ENCODE measurements at regions not wholly inside any gene's neighbourhood (a gene's known extent, or its start where the extent isn't known, plus 50 kb on each side); places are given as distances from the start of the nearest gene placed in this dataset.

DNA sequence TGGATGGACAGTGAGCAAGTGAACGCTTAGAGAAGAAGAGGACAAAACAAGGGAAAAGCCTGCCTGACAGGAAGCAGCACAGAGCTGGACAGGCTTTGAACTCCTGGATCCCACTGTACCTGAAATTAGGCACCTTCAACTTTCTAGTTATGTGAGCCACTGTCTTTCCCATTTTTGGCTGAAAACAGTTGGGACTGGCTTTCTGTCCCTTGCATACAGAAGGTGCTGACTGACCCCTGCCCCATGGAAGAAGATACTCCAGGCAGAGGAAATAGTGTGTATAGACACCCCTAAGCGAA is 122.8 kb downstream of the CEBPB start:
- TF ChIP-seq, protein P1, sequence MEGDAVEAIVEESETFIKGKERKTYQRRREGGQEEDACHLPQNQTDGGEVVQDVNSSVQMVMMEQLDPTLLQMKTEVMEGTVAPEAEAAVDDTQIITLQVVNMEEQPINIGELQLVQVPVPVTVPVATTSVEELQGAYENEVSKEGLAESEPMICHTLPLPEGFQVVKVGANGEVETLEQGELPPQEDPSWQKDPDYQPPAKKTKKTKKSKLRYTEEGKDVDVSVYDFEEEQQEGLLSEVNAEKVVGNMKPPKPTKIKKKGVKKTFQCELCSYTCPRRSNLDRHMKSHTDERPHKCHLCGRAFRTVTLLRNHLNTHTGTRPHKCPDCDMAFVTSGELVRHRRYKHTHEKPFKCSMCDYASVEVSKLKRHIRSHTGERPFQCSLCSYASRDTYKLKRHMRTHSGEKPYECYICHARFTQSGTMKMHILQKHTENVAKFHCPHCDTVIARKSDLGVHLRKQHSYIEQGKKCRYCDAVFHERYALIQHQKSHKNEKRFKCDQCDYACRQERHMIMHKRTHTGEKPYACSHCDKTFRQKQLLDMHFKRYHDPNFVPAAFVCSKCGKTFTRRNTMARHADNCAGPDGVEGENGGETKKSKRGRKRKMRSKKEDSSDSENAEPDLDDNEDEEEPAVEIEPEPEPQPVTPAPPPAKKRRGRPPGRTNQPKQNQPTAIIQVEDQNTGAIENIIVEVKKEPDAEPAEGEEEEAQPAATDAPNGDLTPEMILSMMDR (IDR thresholded peaks at IDR 0.05; ENCODE audit: low read depth, low read length, missing control alignments), result no peak
- no peak overlapping the region for H3K27ac ChIP-seq
- no peak overlapping the region for H3K4me3 ChIP-seq (ENCODE audit: low read depth, low read length)
- in situ Hi-C loops (cut with HindIII; ENCODE audit: low pct_ligation_motif_present, low sequenced_read_pairs), result no loop called here
- no peak for DNase-seq
- H3K36me3 ChIP-seq (replicated peaks), result no peaks in the 10 kb centered on the region
- no peaks in the 10 kb centered on the region for H3K27me3 ChIP-seq (replicated peaks)

- in situ Hi-C loops (cut with HindIII; ENCODE audit: low pct_ligation_motif_present, low sequenced_read_pairs), result no loop called here
- DNase-seq, result no peak
- Histone ChIP-seq H3K27me3 (replicated peaks) (no peaks in the 10 kb centered on the region), H3K27ac (no peak overlapping the region), H3K4me3 (ENCODE audit: low read depth, low read length) (no peak overlapping the region), H3K36me3 (replicated peaks) (no peaks in the 10 kb centered on the region)
- TF ChIP-seq, protein P1 (IDR thresholded peaks at IDR 0.05; ENCODE audit: low read depth, low read length, missing control alignments), result no peak
Observed at GRCh38 chr20:50313827-50314677, 123.4 kb downstream of the CEBPB start.

GRCh38 chr20:50314678-50315335 is 124.2 kb downstream of the CEBPB start:
- H3K27ac ChIP-seq, result no peak overlapping the region
- TF ChIP-seq, protein P1 (IDR thresholded peaks at IDR 0.05; ENCODE audit: low read depth, low read length, missing control alignments), result no peak
- H3K36me3 ChIP-seq (replicated peaks), result no peaks in the 10 kb centered on the region
- no peak for DNase-seq
- H3K4me3 ChIP-seq (ENCODE audit: low read depth, low read length), result no peak overlapping the region
- in situ Hi-C loops (cut with HindIII; ENCODE audit: low pct_ligation_motif_present, low sequenced_read_pairs), result no loop called here
- H3K27me3 ChIP-seq (replicated peaks), result no peaks in the 10 kb centered on the region

GRCh38 chr20:50315586-50316551 is 125.2 kb downstream of the CEBPB start:
- no peak for DNase-seq
- H3K36me3 ChIP-seq (replicated peaks), result no peaks in the 10 kb centered on the region
- no peak overlapping the region for H3K4me3 ChIP-seq (ENCODE audit: low read depth, low read length)
- no peak overlapping the region for H3K27ac ChIP-seq
- TF ChIP-seq, protein P1 (IDR thresholded peaks at IDR 0.05; ENCODE audit: low read depth, low read length, missing control alignments), result no peak
- in situ Hi-C loops (cut with HindIII; ENCODE audit: low pct_ligation_motif_present, low sequenced_read_pairs), result no loop called here
- H3K27me3 ChIP-seq (replicated peaks), result no peaks in the 10 kb centered on the region

DNA sequence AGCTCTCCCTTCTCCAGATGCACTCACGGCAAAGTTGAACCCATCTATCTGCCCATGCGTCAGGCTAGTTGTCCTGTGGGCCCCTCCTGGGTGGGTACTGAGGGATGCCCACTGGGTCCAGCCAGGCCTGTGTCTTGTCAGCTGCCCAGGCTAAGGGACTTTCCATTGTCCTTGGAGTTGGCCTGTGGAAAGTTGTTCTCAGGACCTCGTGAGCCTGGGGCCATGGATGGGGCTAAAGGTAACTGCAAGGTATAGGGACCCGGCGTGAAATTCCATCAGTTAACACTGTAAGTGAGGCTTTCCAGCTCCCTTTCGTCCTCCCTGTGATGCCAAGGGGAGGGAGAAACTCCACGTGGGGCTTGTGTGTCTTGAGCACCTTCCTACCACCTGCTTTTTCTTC is 126.5 kb downstream of the CEBPB start:
- TF ChIP-seq, protein P1 (IDR thresholded peaks at IDR 0.05; ENCODE audit: low read depth, low read length, missing control alignments), result no peak
- in situ Hi-C loops (cut with HindIII; ENCODE audit: low pct_ligation_motif_present, low sequenced_read_pairs), result no loop called here
- no peak overlapping the region for H3K27ac ChIP-seq
- no peak for DNase-seq
- no peak overlapping the region for H3K4me3 ChIP-seq (ENCODE audit: low read depth, low read length)
- H3K36me3 ChIP-seq (replicated peaks), result no peaks in the 10 kb centered on the region
- H3K27me3 ChIP-seq (replicated peaks), result no peaks in the 10 kb centered on the region
